Nephron (organoid): ENCODE measurements at regions not wholly inside any gene's neighbourhood (a gene's known extent, or its start where the extent isn't known, plus 50 kb on each side); places are given as distances from the start of the nearest gene placed in this dataset.
"Not testable (repeated sequence)": the region's sequence is repeated elsewhere in the genome, so short reads cannot be mapped to it uniquely, and the experiment has no call there.

Experiments
- H3K27ac Mint-ChIP-seq, 3 experiments: 2 replicates each; pipeline ENCODE4 v1.8.0; 2020; ENCODE audit warnings: mixed read lengths in 3 of 3, mild to moderate bottlenecking in 2 of 3, moderate library complexity in 1 of 3
- H3K27me3 Mint-ChIP-seq: 2 replicates; pipeline ENCODE4 v1.8.0; 2021; ENCODE audit warnings: low read depth, mild to moderate bottlenecking, moderate library complexity, mixed read lengths
- H3K36me3 Mint-ChIP-seq: 2 replicates; pipeline ENCODE4 v1.8.0; 2020; ENCODE audit warnings: low read depth, mixed read lengths
- H3K4me1 Mint-ChIP-seq: 2 replicates; pipeline ENCODE4 v1.8.0; 2020; ENCODE audit warnings: mixed read lengths
- H3K4me3 Mint-ChIP-seq, 3 experiments: 2 replicates each; pipeline ENCODE4 v1.8.0; 2020; ENCODE audit warnings: mild to moderate bottlenecking in 3 of 3, mixed read lengths in 3 of 3, moderate library complexity in 2 of 3
- H3K9me3 Mint-ChIP-seq: 2 replicates; pipeline ENCODE4 v1.8.0; 2020; ENCODE audit warnings: mixed read lengths
- CTCF ChIP-seq, 3 experiments: fragments of 200-600 bp; sonication (generic); IDR thresholded peaks; one replicate each; pipeline ENCODE4 v1.5.0; 2021; ENCODE audit warnings: antibody characterized with exemption in 3 of 3; ENCODE audit not compliant: unreplicated experiment in 3 of 3

DNA sequence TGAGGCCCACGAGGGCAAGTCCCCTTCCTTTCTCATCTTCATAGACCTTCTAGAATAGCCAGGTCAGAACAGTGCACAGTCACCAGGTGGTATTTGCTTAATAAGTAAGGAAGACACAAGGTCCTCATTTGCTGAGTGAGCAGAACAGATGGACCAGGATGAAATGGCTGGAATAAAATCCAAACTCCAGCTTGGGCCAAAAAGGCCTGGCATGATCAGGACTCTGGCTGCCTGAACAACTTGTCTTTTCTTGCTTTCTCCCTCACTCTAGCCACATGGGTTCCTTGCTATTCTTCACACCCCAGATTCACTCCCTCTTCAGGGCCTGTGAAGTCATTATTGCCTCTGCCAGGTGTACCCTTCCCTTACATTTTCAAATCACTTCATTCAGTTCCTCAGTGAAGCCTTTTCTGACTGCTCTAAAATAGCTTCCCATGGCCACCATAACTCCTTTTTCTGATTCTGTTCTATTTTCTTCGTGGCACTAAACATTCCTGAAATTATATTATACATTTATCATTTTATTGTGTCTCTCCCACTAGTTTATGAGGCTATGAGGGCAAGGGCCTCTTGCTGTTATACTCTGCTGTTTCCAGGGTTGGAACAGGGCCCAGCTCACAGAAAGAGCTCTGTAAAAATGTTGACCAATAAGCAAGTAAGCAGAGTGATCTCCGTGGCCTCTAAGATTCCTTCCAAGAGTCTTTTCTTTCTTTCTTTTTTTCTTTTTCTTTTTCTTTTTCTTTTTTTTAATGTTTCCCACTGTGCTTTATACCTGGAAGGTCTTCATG is 150.8 kb downstream of the TTC8 start:
- Mint-ChIP-seq H3K36me3 (no peaks in the 10 kb centered on the region), H3K27ac (peak overlapping the region; percentile 62 to 90 (median 79)), H3K27me3 (peaks cover 17% of the 10 kb centered on the region), H3K9me3 (peaks cover 5% of the 10 kb centered on the region), H3K4me1 (peaks cover 15% of the 10 kb centered on the region), H3K4me3 (peak overlapping the region in 1 of 3 experiments; percentile 34)
- TF ChIP-seq CTCF (IDR thresholded peaks at IDR 0.05; ENCODE audit: unreplicated experiment in 3 of 3) = no peak

- Mint-ChIP-seq H3K9me3 (peaks cover 6% of the 10 kb centered on the region), H3K27ac (peak overlapping the region in 2 of 3 experiments; percentile 79 to 90)
Measured at GRCh38 chr14:88975926-88976325, 151.5 kb downstream of the TTC8 start.

DNA sequence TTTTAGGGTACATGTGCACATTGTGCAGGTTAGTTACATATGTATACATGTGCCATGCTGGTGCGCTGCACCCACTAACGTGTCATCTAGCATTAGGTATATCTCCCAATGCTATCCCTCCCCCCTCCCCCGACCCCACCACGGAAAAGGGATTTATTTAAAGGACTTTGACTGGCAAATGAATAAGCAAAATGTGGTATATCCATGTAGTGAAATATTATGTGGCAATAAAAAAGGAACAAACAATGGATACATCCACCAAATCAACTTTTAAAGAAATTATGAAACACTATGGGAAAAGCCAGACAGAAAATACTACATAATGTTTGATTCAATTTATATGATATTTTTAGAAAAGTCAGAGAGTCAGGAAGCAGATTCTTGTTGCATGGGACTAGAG is 156.5 kb downstream of the TTC8 start:
- not testable (repeated sequence) for H3K9me3 Mint-ChIP-seq, H3K4me3 Mint-ChIP-seq, H3K4me1 Mint-ChIP-seq, H3K36me3 Mint-ChIP-seq, H3K27ac Mint-ChIP-seq
- H3K27me3 Mint-ChIP-seq = peaks cover 24% of the 10 kb centered on the region

More at GRCh38 chr14:88975926-88976325, 151.5 kb downstream of the TTC8 start:
- no peak for TF ChIP-seq CTCF (IDR thresholded peaks at IDR 0.05; ENCODE audit: unreplicated experiment in 3 of 3)
- H3K4me1 Mint-ChIP-seq = peaks cover 15% of the 10 kb centered on the region
- H3K36me3 Mint-ChIP-seq = no peaks in the 10 kb centered on the region
- H3K27me3 Mint-ChIP-seq = peaks cover 17% of the 10 kb centered on the region
- no peak overlapping the region for H3K4me3 Mint-ChIP-seq

DNA sequence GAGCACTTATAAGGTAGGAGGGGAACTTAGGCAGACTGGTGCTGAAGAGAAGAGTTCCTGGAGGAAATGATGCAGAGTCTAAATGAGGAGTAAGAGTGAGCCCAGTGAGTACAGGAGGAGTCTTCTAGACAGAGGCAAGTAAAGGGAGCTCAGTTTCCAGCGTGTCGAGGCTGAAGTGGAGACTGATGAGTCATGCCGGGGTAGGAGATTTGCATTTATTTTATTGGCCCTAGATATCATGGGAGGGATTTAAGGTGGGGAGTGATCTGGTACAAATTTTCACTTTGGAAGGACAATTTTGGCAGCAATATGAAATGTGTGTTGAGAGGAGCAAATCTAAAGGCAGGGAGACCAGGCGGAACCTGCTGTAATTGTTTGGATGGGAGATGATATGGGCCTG is 157.5 kb downstream of the TTC8 start:
- Mint-ChIP-seq H3K27me3 (peaks cover 25% of the 10 kb centered on the region), H3K4me3 (no peak overlapping the region), H3K4me1 (peaks cover 9% of the 10 kb centered on the region), H3K9me3 (peaks cover 6% of the 10 kb centered on the region), H3K36me3 (no peaks in the 10 kb centered on the region), H3K27ac (no peak overlapping the region)
- TF ChIP-seq CTCF (IDR thresholded peaks at IDR 0.05; ENCODE audit: unreplicated experiment in 3 of 3) = no peak

- peaks cover 6% of the 10 kb centered on the region for H3K4me1 Mint-ChIP-seq
- no peaks in the 10 kb centered on the region for H3K36me3 Mint-ChIP-seq
- H3K27ac Mint-ChIP-seq = no peak overlapping the region
- peaks cover 3% of the 10 kb centered on the region for H3K9me3 Mint-ChIP-seq
- no peak for TF ChIP-seq CTCF (IDR thresholded peaks at IDR 0.05; ENCODE audit: unreplicated experiment in 3 of 3)
- no peak overlapping the region for H3K4me3 Mint-ChIP-seq
- peaks cover 18% of the 10 kb centered on the region for H3K27me3 Mint-ChIP-seq
Measured at GRCh38 chr14:88983755-88984154, 159.3 kb downstream of the TTC8 start.

- Mint-ChIP-seq H3K9me3 (no peaks in the 10 kb centered on the region), H3K4me3 (no peak overlapping the region), H3K27ac (no peak overlapping the region)
Measured at GRCh38 chr14:88985654-88986053, 161.2 kb downstream of the TTC8 start.

More at GRCh38 chr14:88985654-88986053, 161.2 kb downstream of the TTC8 start:
- peaks cover 9% of the 10 kb centered on the region for H3K27me3 Mint-ChIP-seq
- no peaks in the 10 kb centered on the region for H3K36me3 Mint-ChIP-seq
- peaks cover 6% of the 10 kb centered on the region for H3K4me1 Mint-ChIP-seq
- no peak for TF ChIP-seq CTCF (IDR thresholded peaks at IDR 0.05; ENCODE audit: unreplicated experiment in 3 of 3)
